Dermis blood vessel endothelial cell (primary cell): ENCODE measurements at regions not wholly inside any gene's neighbourhood (a gene's known extent, or its start where the extent isn't known, plus 50 kb on each side); places are given as distances from the start of the nearest gene placed in this dataset.

Experiments used
- DNase-seq: peaks from one replicate; pipeline ENCODE4 v3.0.0; 2010

DNA sequence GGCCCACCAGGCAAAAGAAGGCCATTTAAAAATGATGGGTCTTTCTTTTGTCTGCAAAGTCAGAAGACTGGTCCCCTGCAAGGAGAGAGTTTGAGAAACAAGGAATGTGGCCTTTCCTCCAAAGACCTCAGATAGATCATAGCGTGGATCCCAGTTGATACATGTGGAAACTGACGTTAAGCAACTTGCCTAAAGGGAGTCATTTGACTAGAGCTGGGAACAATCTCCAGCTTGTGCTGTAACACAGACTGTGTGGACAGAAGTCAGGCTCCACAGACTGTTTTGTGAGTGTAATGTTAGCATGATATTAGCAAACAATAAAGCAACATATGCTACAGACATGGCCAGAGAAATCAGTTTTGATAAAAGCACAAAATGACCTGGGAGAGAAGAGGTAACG is 140.4 kb upstream of the CITED2 start:
- DNase-seq, result no peak

DNA sequence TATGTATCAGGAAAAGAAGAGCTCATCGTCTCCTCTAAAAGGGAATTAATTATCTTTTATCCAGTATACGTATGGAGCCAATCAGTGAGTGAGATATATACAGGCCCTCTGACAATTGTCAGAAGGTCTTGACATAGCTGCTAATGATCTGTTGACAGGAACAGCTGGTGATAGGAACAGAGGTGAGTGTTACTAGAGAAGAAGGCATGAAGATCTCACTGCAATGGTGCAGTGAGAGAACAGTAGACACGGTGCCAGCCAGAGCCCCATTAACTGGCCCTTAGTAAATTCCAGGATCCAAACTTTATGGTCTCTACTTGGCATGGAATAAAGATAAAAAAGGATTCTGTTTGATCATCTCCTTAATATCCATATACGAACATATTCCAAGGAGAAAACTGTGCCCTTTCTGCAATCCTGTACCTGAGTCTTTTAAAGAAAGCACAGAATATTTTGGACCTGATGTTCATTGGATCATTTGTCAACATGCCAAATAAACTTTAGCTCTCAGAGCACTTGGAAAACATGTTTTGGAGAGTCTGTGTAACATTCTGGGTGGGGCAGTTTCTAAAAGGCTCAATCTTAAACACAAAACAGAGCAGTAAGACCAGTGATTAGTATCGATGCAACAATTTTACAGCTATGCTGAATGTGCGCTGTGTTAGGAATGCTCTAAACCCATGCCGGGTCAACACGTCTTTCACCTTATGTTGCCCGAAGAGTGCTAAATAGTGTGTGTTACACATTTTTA is 135.8 kb upstream of the CITED2 start:
- DNase-seq, result no peak

DNA sequence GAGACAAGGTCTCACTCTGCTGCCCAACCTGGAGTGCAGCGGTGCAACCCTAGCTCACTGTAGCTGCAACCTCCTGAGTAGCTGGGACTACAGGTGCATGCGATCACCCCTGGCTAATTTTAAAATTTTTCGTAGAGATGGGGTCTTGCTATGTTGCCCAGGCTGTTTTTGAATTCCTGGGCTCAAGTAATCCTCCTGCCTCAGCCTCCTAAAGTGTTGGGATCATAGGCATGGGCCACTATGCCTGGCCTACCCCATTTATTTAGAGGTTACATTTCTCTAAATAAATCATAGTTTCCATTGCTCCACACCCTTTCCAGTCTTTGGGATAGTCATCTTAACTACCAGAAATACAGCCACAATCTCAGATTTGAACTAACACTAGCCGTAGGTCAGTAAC is 134.7 kb upstream of the CITED2 start:
- DNase-seq, result no peak

DNA sequence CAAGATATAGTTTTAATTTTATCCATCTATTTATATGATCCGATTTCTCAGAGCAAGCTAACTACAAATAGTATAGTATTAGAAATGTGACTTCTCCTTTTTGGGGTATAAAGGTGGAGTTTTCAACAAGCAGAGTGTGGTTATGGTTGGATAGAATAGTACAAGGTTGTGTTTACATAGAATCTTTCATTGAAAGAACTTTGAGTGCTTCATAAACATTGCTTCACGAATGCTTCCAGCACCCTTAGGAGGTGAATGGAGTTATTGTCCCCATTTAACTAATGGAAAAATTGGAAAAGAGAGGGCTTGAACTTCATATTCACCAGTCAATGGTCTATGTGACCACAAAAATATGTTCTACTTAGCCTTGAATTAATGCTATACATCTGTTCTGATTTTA is 134.1 kb upstream of the CITED2 start:
- no peak for DNase-seq

DNA sequence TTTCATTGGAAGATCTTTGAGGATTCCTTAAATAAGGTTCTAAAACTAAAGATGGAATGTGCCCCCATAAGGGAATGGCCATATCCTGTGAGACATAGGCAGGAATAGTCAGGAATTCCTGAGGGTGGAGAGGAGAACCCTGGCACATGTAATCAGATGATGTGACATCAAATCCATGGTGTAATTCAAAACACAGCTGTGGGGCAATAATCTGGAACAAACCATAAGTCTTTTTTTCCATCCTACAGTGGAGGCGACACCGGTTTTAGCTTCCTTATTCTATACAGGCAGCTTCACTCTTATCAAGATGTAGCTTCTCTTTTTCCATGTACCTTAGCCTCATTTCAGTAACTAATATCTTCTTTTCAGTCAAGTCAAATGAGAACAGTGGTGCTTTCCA is 133.6 kb upstream of the CITED2 start:
- DNase-seq, result peak; percentile 42

DNA sequence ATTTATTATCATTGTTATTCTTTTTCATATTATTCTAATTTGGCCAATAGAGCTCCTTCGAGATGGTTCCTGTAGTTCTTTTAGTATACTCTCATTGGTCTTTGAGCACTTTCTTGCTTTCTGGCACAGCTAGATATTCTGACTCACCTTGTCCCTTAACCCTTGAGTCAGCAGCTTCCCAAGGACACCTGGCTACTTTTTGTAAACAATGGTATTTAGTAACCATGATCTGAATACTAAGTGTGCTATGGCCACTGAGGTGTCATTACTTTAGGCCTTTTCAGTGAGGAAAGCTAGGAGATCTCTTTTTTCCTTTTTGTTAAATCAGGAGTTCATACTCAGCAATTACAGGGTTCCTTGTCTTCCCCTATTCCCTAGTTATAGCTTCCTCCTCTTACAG is 126.5 kb upstream of the CITED2 start:
- DNase-seq, result no peak

DNA sequence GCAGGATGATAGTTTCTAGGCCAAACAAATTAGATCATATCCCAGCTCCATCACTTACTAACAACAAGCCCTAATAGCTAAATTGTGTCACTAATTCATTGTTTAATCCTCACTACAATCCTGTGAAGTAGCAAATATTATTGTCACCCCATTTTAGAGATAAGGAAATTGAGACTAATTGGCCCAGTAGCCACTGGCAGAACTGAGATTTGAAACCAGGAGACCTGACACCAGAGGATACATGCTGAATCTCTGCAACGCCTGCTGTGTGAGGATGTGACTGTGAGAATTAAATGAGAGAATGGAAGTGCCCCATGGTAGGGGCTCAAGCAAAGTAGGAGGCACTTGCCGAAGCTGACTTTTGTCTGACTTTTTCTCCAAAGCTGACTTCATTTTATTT is 124.3 kb upstream of the CITED2 start:
- DNase-seq, result no peak

DNA sequence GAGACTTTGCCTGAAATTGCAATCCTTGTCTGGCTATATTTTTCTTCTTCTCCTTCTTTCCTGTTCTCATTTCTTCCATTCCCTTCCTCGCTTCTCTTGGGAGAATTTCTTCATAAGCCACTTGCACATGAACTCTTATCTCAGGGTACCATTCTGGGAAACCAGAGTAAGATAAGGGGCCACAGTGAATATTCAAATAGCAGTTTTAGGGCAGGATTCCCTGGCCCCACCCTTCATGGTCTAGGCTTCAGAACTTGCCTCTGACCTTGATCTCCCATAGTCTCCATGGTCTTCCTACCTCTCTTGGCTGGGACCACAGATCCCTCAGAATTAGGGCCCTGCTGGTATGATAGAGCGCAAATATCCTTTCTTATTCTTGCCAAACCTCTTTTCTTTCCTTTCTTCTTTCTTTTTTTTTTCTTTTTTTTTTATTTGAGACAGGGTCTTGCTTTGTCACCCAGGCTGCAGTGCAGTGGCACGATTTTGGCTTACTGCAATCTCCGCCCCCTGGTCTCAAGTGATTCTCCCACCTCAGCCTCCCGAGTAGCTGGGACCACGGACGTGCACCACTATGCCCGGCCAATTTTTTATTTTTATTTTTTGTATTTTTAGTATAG is 123.0 kb upstream of the CITED2 start:
- DNase-seq, result no peak

DNA sequence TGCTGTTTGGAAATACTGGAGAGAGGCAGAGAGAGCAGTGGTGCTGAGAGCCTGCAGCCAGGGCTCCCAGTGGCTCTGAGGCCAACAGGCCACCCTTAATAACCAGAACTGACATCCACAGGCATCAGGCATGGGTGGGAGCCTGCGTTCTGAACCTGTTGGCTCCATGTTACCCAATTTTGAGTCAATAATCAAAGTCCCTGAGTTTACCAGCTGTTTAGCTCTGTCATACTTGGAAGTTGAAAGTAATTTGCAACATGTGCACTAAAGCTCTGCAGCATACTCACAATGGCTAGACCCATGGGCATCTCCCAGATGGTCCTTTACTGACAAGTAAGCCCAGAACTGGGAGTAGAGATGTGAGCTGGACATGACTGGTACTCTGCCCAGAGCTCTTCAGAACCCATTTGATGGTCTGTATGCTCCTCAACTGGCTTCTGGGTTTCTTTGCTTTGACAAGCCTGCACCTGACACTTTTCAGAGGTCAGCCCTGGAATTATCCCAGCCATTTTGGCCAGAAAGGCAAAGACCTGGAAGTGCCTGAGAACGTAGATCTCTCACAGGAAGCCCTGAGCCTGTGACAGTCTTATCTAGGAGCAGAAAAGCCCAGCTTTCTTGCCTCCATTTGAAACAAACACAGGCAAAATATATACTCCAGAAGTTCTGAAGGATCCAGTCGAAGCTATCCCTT is 122.4 kb upstream of the CITED2 start:
- DNase-seq, result no peak

DNA sequence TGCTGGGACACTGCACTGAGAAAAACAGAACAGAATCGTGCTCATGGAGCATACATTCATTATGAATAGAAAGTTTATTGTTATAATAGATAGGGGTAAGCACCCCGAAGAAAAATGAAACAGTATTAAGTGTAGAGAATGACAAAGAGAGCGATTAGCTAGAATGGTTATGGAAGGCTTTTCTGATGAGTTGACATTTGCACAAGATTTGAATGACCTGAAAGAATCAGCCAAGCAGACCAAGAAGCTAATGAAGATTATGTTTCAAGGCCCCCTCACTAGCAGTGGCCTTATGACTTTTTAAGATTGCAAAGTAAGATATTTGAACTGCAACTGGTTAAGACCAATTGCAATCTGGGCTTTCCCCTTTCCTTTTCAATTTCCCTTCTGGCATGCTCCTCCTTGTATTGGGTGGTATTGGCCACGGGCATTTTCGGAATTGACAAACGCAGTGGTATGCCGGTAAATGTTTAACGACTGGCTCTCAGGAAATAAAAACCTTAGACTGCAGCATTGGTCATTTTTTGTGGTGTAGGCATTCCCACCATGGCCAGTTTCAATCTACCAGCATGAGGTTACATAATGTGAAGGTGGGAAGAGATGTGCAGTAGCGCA is 120.0 kb upstream of the CITED2 start:
- no peak for DNase-seq

DNA sequence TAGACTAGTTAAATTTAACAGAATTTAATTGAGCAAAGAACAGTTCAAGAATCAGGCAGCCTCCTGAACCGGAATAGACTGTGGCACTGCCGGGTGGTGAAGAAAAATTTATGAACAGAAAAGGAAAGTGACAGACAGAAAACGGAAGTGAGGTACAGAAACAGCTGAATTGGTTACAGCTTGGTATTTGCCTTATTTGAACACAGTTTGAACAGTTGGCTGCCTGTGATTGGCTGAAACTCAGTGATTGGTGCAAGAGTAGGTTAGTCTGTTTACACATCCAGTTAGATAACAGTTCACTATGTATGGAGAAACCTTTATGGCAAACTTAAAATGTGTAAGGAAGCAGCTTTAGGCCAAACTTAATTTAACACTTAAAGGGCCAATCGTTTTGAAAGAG is 116.0 kb upstream of the CITED2 start:
- no peak for DNase-seq

DNA sequence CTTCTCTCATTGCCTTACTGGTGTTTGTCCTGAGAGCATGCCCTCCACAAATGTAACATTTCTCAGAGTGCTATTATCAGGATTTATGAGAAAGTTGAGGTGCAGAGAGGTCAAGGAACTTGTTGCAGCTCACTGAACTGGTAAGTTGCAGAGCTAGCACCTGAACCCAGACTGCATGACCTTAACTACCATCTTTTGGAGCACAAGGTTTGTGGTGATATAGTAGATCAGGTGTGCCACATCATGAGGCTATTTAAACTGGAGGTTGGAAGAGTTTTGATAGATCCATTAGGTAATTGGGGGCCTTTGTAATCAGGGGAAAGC is 112.0 kb upstream of the CITED2 start:
- DNase-seq, result no peak

DNA sequence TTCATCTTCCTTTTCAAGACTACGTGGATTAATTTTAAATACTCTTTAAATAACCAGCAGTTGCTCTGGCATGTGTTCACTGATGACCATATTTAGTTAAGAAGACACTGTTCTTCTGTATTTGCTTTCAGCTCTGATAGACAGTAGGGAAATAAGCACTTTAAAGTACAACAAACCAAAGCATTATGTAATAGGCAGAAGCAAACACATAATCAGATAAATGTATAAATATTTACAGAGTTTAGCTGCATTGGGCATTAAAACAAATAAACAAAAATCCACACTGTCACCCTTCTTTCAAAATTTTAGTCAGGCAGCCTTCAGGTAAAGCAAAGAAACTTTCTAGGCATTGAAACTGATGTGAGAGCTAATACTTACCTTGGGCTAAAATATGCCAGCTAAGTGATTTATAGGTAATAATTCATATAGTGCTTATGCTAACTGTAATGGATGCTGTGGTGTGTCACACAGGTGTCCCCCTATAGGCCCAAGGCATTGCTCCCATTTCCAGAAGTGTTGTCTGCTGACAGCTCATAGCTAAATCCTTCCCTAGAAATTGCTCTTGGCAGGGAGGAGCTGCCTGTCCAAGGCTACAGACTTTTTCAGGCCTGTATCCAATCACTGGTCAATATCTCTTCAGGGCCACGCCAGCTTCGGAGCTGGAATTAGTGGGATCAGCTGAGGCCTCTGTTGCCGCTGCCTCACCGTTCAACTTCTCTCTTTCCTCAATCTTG is 111.5 kb upstream of the CITED2 start:
- DNase-seq, result no peak

DNA sequence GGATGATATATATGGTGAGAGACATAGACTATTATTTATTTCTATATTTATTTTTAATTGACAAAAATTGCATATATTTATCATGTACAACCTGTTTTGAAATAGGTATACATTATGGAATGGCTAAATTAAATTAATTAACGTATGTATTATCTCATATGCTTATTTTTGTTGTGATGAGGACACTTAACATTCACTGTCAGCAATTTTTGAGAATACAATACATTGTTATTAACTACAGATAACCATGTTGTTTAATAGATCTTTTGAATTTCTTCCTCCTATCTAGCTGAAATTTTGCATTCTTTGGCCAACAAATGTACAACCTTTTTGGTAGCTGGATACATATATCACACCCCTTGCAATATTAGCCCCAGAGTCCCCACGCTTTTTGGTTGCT is 110.7 kb upstream of the CITED2 start:
- DNase-seq, result no peak

DNA sequence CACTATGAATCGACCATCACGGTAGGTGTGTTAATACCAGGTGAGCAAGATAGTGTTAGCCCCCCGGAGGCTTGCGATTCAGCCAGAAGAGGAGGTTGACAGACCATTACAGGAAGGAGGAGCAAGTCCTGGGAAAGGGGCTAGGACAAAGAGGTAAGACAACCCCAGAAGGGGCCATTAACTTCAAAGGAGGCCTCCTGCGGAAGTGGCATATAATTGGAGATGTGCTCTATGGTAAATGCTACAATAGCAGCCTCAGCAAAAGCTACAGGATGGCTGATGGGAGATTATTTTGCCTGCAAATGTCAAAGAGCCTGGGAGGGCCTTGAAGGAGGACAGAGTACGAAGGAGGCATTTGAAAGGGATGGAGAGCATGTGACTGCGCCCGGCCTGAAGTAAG is 108.6 kb upstream of the CITED2 start:
- DNase-seq, result no peak

DNA sequence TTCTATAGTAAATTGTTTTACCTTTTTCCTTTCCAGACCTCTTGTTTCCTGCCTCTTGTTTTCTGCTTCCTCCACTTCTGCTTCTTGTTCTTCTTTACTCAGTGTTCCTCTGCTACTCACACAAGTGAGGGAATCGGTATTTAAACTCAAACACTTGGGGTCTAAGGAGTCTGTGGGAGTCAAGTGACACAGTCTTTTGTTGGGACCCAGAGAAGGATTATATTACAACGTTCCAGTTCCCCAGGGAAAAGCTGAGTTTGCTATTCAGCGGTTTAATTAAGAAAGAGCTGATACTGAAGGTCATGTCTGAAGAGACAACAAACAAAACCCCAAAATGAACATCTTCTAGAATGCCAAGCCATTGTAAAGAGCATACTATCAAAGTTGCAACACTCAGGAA is 107.8 kb upstream of the CITED2 start:
- DNase-seq, result no peak

DNA sequence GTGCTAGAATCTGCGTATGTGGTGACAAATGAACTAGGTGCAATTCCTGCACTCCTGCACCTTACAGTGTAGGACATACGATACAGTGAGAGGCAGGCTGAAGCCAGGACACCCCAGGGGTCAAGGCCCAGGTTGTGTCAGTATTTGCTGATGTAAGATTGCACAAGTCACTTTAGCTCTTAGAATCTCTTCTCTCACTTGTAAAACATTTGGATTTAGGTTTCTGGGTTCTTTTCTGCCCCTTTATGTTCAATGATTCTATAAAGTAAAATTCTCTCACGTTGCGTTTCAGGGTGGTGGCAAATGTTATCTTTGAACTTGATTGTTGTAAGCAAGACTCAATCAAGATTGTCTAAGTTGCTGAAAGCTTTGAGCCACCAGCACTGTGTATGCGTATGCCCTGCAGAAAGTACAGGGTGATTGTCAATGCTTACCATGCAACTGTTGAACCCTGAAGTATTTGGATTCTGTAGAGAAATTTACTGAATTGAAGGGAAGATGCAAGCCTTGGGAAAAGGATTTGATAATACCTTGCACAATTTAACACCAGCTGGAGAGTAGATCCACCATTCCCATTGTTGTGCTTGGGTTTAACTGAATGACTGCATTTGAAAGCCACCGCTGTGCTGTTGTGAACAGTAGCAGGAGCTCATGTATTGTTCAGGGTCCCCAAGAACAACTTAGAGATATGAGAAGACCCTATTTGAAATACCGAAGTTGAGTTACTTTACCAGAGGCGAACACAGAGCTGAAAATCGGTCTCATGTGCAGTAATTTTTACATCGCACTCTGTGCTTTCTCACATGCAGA is 106.1 kb upstream of the CITED2 start:
- no peak for DNase-seq

DNA sequence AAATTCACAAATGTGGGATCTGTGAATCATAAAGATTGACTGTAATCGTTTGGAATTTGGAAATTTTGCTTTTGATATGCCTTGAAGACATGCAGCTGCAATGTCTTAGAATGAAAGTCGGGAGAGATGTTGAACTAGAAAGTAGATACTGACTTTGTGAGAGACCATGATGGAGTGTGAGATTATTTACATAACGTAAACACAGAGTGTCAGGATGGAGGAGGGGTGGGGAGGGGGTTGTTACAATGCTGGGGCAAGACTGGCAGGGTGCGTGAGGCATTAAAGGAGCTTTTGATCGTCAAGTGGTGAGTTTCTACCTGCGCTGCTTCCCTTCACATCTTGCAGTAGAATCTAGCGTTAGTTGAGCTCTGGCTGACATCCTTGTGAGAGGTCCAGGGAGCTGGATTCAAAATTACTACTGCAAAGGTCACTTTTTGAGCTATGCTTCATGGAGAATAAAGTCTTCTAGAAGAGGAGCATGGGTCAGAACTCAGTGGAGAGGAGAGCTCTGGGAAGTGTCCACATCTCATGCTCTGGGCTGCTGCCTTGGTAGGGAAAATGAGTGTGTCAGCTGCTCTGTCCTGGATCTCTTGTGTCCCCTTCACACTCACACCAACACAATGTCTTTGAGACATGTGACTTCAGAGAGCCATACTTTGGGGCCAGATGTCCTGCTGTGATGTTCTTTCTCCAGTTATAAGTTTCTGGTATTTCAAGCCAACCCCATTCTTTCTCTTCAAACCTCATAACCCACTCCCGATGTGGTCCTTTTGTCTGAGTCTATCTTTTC is 105.2 kb upstream of the CITED2 start:
- DNase-seq, result no peak

DNA sequence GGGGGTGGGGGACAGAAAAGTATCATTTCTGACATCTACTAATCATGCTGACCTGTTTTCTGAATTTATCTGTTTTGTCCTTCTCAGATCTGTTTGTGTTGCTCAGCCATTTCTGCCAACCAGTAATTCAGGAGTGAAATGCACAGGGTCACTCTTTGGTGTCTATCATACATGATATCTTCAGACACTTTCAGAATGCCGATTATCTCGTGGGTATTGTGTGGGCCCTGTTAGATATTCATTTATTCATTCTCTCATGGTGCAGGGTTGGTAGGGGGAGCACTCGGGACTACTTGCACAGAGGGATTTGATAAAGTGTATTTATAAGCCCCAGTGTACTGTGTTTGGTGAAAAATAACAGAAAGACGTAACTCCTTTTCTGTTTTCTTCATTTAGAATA is 101.2 kb upstream of the CITED2 start:
- no peak for DNase-seq

DNA sequence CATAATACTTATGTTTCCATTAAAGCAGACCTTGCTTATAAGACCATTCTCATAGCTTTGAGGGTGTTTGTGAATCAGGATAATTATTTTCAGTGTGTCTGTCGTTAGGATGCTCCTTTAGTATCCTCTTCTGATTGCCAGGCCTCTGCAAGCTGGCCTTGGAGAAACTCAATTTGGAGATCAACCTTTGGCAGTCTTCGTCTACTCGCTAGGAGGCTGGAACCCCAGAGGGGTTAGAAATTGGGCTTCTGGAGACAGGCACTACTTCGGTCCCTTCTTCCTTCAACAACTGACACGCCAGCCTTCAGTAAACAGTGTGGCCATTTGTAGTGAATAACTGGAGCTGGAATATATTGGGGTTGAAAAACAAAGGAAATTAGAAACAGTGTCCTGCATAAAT is 100.8 kb upstream of the CITED2 start:
- no peak for DNase-seq
